Dermis microvascular lymphatic vessel endothelial cell (primary cell): ENCODE measurements at regions not wholly inside any gene's neighbourhood (a gene's known extent, or its start where the extent isn't known, plus 50 kb on each side); places are given as distances from the start of the nearest gene placed in this dataset.
"Not testable (repeated sequence)": the region's sequence is repeated elsewhere in the genome, so short reads cannot be mapped to it uniquely, and the experiment has no call there.

ENCODE experiments used
- DNase-seq, 2 donors: peaks; one replicate each; pipeline versions ENCODE4 v3.0.0 to v3.0.0-alpha.2; 2010; ENCODE audit warnings: low read depth in 2 of 2

GRCh38 chr2:198518935-198519334 lies 714.5 kb downstream of the PLCL1 start:
- no peak for DNase-seq

GRCh38 chr2:198517976-198518375 lies 713.6 kb downstream of the PLCL1 start:
- no peak for DNase-seq

- not testable (repeated sequence) for DNase-seq
Observed at GRCh38 chr2:198508610-198509009, 704.2 kb downstream of the PLCL1 start.

GRCh38 chr2:198499539-198499938 lies 695.1 kb downstream of the PLCL1 start:
- no peak for DNase-seq

GRCh38 chr2:198498516-198498915 lies 694.1 kb downstream of the PLCL1 start:
- no peak for DNase-seq

- DNase-seq = no peak
Observed at GRCh38 chr2:198498048-198498447, 693.7 kb downstream of the PLCL1 start.

- no peak for DNase-seq
Observed at GRCh38 chr2:198494931-198495330, 690.5 kb downstream of the PLCL1 start.

GRCh38 chr2:198490748-198491147 lies 686.4 kb downstream of the PLCL1 start:
- no peak for DNase-seq

- no peak for DNase-seq
Observed at GRCh38 chr2:198488964-198489363, 684.6 kb downstream of the PLCL1 start.

- DNase-seq = no peak
Observed at GRCh38 chr2:198483051-198483450, 678.7 kb downstream of the PLCL1 start.

- DNase-seq = no peak
Observed at GRCh38 chr2:198479065-198479464, 674.7 kb downstream of the PLCL1 start.

- DNase-seq = no peak
Observed at GRCh38 chr2:198478361-198478760, 674.0 kb downstream of the PLCL1 start.

- no peak for DNase-seq
Observed at GRCh38 chr2:198476007-198476406, 671.6 kb downstream of the PLCL1 start.

GRCh38 chr2:198471291-198471690 lies 666.9 kb downstream of the PLCL1 start:
- DNase-seq = no peak

GRCh38 chr2:198468136-198468535 lies 663.7 kb downstream of the PLCL1 start:
- DNase-seq = no peak

- DNase-seq = no peak
Observed at GRCh38 chr2:198465970-198466369, 661.6 kb downstream of the PLCL1 start.

- DNase-seq = no peak
Observed at GRCh38 chr2:198456418-198456817, 652.0 kb downstream of the PLCL1 start.

GRCh38 chr2:198453866-198454265 lies 649.5 kb downstream of the PLCL1 start:
- no peak for DNase-seq

- no peak for DNase-seq
Observed at GRCh38 chr2:198452327-198452726, 647.9 kb downstream of the PLCL1 start.

- no peak for DNase-seq
Observed at GRCh38 chr2:198448789-198449188, 644.4 kb downstream of the PLCL1 start.

GRCh38 chr2:198444800-198445287 lies 640.5 kb downstream of the PLCL1 start:
- no peak for DNase-seq

GRCh38 chr2:198441901-198442300 lies 637.5 kb downstream of the PLCL1 start:
- no peak for DNase-seq

- DNase-seq = no peak
Observed at GRCh38 chr2:198441246-198441645, 636.9 kb downstream of the PLCL1 start.

- DNase-seq = no peak
Observed at GRCh38 chr2:198440833-198441232, 636.4 kb downstream of the PLCL1 start.
